ENCODE measurements at regions not wholly inside any gene's neighbourhood (a gene's known extent, or its start where the extent isn't known, plus 50 kb on each side); places are given as distances from the start of the nearest gene placed in this dataset.

- H3K27me3 Mint-ChIP-seq (ENCODE audit: low read depth, unreplicated experiment): peaks cover 67% of the 10 kb centered on the region
- no peak overlapping the region for H3K4me3 Mint-ChIP-seq (ENCODE audit: unreplicated experiment)
- Histone ChIP-seq H3K27me3 (ENCODE audit: insufficient read depth, low read length) (peaks cover 20% of the 10 kb centered on the region), H3K36me3 (ENCODE audit: insufficient read depth, low read length) (no peaks in the 10 kb centered on the region), H3K9ac (ENCODE audit: low read length) (no peak overlapping the region), H2AFZ (ENCODE audit: low read depth, low read length) (no peak overlapping the region), H3K4me3 (ENCODE audit: insufficient read depth, low read depth, low read length) (no peak overlapping the region), H3K4me2 (ENCODE audit: low read length) (peak overlapping the region; percentile 42), H4K20me1 (ENCODE audit: insufficient read depth, low read length) (no peaks in the 10 kb centered on the region), H3K27ac (ENCODE audit: low read depth, low read length) (peak overlapping the region; percentile 40), H3K4me1 (ENCODE audit: insufficient read depth, low read length) (peaks cover 17% of the 10 kb centered on the region), H3K9me3 (ENCODE audit: insufficient read depth, low read depth, low read length) (no peaks in the 10 kb centered on the region), H3K79me2 (ENCODE audit: insufficient read depth, low read length) (no peaks in the 10 kb centered on the region)
- DNase-seq (ENCODE audit: low read depth) (peak; percentile 47), FAIRE-seq (no peak)
- no peaks in the 10 kb centered on the region for H3K9me3 Mint-ChIP-seq (ENCODE audit: unreplicated experiment)
- peaks cover 13% of the 10 kb centered on the region for H3K4me1 Mint-ChIP-seq (ENCODE audit: low read depth, unreplicated experiment)
- no peak overlapping the region for H3K27ac Mint-ChIP-seq (ENCODE audit: unreplicated experiment)
- no peak for TF ChIP-seq EZH2 (IDR thresholded peaks at IDR 0.05; ENCODE audit: insufficient read depth, low read length)
- TF ChIP-seq, protein P1, sequence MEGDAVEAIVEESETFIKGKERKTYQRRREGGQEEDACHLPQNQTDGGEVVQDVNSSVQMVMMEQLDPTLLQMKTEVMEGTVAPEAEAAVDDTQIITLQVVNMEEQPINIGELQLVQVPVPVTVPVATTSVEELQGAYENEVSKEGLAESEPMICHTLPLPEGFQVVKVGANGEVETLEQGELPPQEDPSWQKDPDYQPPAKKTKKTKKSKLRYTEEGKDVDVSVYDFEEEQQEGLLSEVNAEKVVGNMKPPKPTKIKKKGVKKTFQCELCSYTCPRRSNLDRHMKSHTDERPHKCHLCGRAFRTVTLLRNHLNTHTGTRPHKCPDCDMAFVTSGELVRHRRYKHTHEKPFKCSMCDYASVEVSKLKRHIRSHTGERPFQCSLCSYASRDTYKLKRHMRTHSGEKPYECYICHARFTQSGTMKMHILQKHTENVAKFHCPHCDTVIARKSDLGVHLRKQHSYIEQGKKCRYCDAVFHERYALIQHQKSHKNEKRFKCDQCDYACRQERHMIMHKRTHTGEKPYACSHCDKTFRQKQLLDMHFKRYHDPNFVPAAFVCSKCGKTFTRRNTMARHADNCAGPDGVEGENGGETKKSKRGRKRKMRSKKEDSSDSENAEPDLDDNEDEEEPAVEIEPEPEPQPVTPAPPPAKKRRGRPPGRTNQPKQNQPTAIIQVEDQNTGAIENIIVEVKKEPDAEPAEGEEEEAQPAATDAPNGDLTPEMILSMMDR (IDR thresholded peaks at IDR 0.05; ENCODE audit: insufficient read depth, low read depth, low read length): no peak
- H3K36me3 Mint-ChIP-seq (ENCODE audit: low read depth, unreplicated experiment): peaks cover 2% of the 10 kb centered on the region
Measured at GRCh38 chr3:10601151-10601856, 95.9 kb upstream of the ATP2B2 start.

GRCh38 chr3:10601857-10602230 lies 96.5 kb upstream of the ATP2B2 start:
- FAIRE-seq: no peak
- Histone ChIP-seq H3K9ac (ENCODE audit: low read length) (no peak overlapping the region), H2AFZ (ENCODE audit: low read depth, low read length) (no peak overlapping the region), H3K27me3 (ENCODE audit: insufficient read depth, low read length) (peaks cover 20% of the 10 kb centered on the region), H3K79me2 (ENCODE audit: insufficient read depth, low read length) (no peaks in the 10 kb centered on the region), H3K4me3 (ENCODE audit: insufficient read depth, low read depth, low read length) (no peak overlapping the region), H3K36me3 (ENCODE audit: insufficient read depth, low read length) (no peaks in the 10 kb centered on the region), H3K4me2 (ENCODE audit: low read length) (peak overlapping the region; percentile 42), H3K4me1 (ENCODE audit: insufficient read depth, low read length) (peaks cover 17% of the 10 kb centered on the region), H3K9me3 (ENCODE audit: insufficient read depth, low read depth, low read length) (no peaks in the 10 kb centered on the region), H3K27ac (ENCODE audit: low read depth, low read length) (no peak overlapping the region), H4K20me1 (ENCODE audit: insufficient read depth, low read length) (no peaks in the 10 kb centered on the region)
- H3K27me3 Mint-ChIP-seq (ENCODE audit: low read depth, unreplicated experiment): peaks cover 67% of the 10 kb centered on the region
- DNase-seq (ENCODE audit: low read depth): no peak
- H3K36me3 Mint-ChIP-seq (ENCODE audit: low read depth, unreplicated experiment): peaks cover 2% of the 10 kb centered on the region
- no peaks in the 10 kb centered on the region for H3K9me3 Mint-ChIP-seq (ENCODE audit: unreplicated experiment)
- no peak overlapping the region for H3K4me3 Mint-ChIP-seq (ENCODE audit: unreplicated experiment)
- no peak overlapping the region for H3K27ac Mint-ChIP-seq (ENCODE audit: unreplicated experiment)
- TF ChIP-seq, protein P1 (IDR thresholded peaks at IDR 0.05; ENCODE audit: insufficient read depth, low read depth, low read length): no peak
- TF ChIP-seq EZH2 (IDR thresholded peaks at IDR 0.05; ENCODE audit: insufficient read depth, low read length): no peak
- peaks cover 13% of the 10 kb centered on the region for H3K4me1 Mint-ChIP-seq (ENCODE audit: low read depth, unreplicated experiment)

DNA sequence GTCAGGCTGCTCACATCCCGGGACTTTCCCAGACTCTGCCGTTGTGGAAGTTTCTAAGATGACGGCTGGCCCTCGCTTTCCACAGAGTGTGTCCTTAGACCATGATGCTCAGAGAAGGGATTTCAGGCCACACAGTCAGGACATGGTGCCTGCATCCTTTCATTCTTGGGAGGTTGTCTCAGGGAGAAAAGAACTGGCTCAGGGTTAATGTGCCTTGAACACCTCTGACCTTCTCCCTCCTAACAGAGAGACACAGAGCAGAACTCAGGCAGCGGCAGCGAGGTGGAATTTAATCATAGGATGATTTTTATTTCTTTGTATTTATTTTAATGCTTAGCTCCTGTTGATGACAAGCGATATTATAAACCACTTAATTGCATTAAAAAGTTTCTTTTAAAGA lies 96.9 kb upstream of the ATP2B2 start:
- Histone ChIP-seq H3K9ac (ENCODE audit: low read length) (no peak overlapping the region), H3K27ac (ENCODE audit: low read depth, low read length) (no peak overlapping the region), H3K4me3 (ENCODE audit: insufficient read depth, low read depth, low read length) (no peak overlapping the region), H3K79me2 (ENCODE audit: insufficient read depth, low read length) (no peaks in the 10 kb centered on the region), H2AFZ (ENCODE audit: low read depth, low read length) (no peak overlapping the region), H3K27me3 (ENCODE audit: insufficient read depth, low read length) (peaks cover 22% of the 10 kb centered on the region), H3K36me3 (ENCODE audit: insufficient read depth, low read length) (no peaks in the 10 kb centered on the region), H3K9me3 (ENCODE audit: insufficient read depth, low read depth, low read length) (no peaks in the 10 kb centered on the region), H3K4me2 (ENCODE audit: low read length) (no peak overlapping the region), H3K4me1 (ENCODE audit: insufficient read depth, low read length) (peaks cover 17% of the 10 kb centered on the region), H4K20me1 (ENCODE audit: insufficient read depth, low read length) (no peaks in the 10 kb centered on the region)
- Mint-ChIP-seq H3K27me3 (ENCODE audit: low read depth, unreplicated experiment) (peaks cover 67% of the 10 kb centered on the region), H3K36me3 (ENCODE audit: low read depth, unreplicated experiment) (peaks cover 2% of the 10 kb centered on the region), H3K9me3 (ENCODE audit: unreplicated experiment) (no peaks in the 10 kb centered on the region), H3K4me1 (ENCODE audit: low read depth, unreplicated experiment) (peaks cover 13% of the 10 kb centered on the region), H3K4me3 (ENCODE audit: unreplicated experiment) (no peak overlapping the region), H3K27ac (ENCODE audit: unreplicated experiment) (no peak overlapping the region)
- TF ChIP-seq, protein P1 (IDR thresholded peaks at IDR 0.05; ENCODE audit: insufficient read depth, low read depth, low read length): no peak
- TF ChIP-seq EZH2 (IDR thresholded peaks at IDR 0.05; ENCODE audit: insufficient read depth, low read length): no peak
- DNase-seq (ENCODE audit: low read depth): no peak
- FAIRE-seq: no peak

All from astrocyte (in vitro differentiated cells and primary cell).